ENCODE measurements at regions not wholly inside any gene's neighbourhood (a gene's known extent, or its start where the extent isn't known, plus 50 kb on each side); places are given as distances from the start of the nearest gene placed in this dataset.

DNA sequence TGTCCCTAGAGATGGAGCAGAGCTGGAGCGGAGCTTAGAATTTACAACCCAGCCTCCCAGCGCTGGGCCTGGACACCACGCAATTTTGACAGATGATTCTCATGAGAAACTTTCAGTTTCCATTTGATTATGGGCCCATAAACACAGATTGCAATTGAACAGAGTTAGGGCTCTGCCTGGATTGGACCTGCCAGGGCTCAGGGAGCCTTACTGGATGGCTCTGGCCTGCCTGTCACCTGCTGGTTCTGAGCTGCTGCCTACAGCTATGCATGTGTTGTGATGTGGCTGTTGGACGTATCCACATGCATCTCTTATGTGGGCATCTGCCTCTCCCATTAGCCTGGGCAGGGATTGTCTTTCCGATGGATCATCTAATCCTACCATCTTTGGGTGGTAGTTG, 73.4 kb upstream of the SDK2 start:
- H3K36me3 Mint-ChIP-seq: no peaks in the 10 kb centered on the region
- H3K27me3 Mint-ChIP-seq (ENCODE audit: low read depth): peaks cover 42% of the 10 kb centered on the region
- H3K4me1 Mint-ChIP-seq: peaks cover 14% of the 10 kb centered on the region
- TF ChIP-seq, protein P1, sequence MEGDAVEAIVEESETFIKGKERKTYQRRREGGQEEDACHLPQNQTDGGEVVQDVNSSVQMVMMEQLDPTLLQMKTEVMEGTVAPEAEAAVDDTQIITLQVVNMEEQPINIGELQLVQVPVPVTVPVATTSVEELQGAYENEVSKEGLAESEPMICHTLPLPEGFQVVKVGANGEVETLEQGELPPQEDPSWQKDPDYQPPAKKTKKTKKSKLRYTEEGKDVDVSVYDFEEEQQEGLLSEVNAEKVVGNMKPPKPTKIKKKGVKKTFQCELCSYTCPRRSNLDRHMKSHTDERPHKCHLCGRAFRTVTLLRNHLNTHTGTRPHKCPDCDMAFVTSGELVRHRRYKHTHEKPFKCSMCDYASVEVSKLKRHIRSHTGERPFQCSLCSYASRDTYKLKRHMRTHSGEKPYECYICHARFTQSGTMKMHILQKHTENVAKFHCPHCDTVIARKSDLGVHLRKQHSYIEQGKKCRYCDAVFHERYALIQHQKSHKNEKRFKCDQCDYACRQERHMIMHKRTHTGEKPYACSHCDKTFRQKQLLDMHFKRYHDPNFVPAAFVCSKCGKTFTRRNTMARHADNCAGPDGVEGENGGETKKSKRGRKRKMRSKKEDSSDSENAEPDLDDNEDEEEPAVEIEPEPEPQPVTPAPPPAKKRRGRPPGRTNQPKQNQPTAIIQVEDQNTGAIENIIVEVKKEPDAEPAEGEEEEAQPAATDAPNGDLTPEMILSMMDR (IDR thresholded peaks at IDR 0.05; ENCODE audit: unreplicated experiment): no peak
- no peak overlapping the region for H3K4me3 Mint-ChIP-seq
- no peak for DNase-seq (ENCODE audit: low spot score in 2 of 2, unreplicated experiment in 2 of 2)
- no peak overlapping the region for H3K27ac Mint-ChIP-seq
- no peaks in the 10 kb centered on the region for H3K9me3 Mint-ChIP-seq

DNA sequence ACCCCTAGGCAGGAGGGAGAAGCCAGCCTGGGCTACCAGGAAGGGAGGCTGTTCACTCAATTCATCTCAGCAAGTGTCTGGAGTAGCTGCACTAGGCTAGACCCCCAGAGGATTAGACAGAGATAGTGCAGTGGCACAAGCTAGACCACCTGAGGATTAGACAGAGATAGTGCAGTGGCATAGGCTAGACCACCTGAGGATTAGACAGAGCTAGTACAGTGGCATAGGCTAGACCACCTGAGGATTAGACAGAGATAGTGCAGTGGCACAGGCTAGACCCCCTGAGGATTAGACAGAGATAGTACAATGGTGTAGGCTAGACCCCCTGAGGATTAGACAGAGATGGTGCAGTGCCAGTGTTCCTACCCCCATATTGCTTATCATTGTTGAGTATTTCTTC, 74.1 kb upstream of the SDK2 start:
- H3K4me3 Mint-ChIP-seq: no peak overlapping the region
- peaks cover 11% of the 10 kb centered on the region for H3K4me1 Mint-ChIP-seq
- DNase-seq (ENCODE audit: low spot score in 2 of 2, unreplicated experiment in 2 of 2): no peak
- peaks cover 36% of the 10 kb centered on the region for H3K27me3 Mint-ChIP-seq (ENCODE audit: low read depth)
- TF ChIP-seq, protein P1 (IDR thresholded peaks at IDR 0.05; ENCODE audit: unreplicated experiment): no peak
- no peak overlapping the region for H3K27ac Mint-ChIP-seq
- H3K9me3 Mint-ChIP-seq: no peaks in the 10 kb centered on the region
- H3K36me3 Mint-ChIP-seq: no peaks in the 10 kb centered on the region

DNA sequence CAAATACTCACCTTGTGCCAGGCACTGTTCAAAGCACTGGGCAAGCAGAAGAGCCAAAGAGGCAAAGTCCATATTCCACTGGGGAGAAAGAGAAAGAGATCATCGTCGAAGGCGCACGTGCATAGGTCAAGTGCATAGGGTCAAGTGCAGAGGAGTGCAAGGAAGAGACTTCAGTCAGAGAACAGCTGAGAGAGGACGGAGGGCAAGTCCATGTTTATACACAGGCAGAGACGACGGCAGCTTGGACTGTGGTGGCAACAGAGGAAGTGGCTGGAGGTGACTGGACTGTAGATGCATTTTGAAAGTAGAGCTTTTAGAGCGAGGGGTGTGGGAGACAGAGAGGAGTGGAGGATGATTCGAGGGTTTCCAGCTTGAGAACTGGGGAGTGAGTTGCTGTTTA, 74.7 kb upstream of the SDK2 start:
- Mint-ChIP-seq H3K4me3 (no peak overlapping the region), H3K27me3 (ENCODE audit: low read depth) (peaks cover 32% of the 10 kb centered on the region), H3K27ac (no peak overlapping the region), H3K36me3 (no peaks in the 10 kb centered on the region), H3K4me1 (peaks cover 10% of the 10 kb centered on the region), H3K9me3 (no peaks in the 10 kb centered on the region)
- no peak for DNase-seq (ENCODE audit: low spot score in 2 of 2, unreplicated experiment in 2 of 2)
- TF ChIP-seq, protein P1 (IDR thresholded peaks at IDR 0.05; ENCODE audit: unreplicated experiment): no peak

DNA sequence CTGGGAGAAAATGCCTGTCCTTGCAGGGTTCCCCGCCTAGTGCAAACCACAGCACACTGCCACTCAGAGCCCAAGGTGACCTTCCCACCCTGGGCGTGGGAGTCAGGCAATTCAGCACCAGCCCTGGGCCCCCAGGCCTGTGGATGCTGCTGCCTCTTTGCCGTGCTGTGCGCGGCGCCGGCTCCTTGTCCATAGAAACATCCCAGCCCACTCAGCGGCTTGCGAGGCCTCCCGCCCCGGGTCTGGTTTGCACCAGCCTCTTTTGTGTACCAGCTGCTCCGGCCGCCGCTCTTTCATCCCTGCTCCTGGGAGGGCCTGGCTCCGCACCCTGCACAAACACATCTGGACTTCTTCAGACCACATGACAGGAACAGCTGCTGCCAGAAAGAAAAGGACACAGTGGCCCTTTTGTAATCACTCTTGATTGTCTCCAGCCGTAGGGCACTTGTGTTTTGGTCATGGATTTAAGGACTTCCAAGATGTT, 75.4 kb upstream of the SDK2 start:
- TF ChIP-seq, protein P1 (IDR thresholded peaks at IDR 0.05; ENCODE audit: unreplicated experiment): no peak

DNA sequence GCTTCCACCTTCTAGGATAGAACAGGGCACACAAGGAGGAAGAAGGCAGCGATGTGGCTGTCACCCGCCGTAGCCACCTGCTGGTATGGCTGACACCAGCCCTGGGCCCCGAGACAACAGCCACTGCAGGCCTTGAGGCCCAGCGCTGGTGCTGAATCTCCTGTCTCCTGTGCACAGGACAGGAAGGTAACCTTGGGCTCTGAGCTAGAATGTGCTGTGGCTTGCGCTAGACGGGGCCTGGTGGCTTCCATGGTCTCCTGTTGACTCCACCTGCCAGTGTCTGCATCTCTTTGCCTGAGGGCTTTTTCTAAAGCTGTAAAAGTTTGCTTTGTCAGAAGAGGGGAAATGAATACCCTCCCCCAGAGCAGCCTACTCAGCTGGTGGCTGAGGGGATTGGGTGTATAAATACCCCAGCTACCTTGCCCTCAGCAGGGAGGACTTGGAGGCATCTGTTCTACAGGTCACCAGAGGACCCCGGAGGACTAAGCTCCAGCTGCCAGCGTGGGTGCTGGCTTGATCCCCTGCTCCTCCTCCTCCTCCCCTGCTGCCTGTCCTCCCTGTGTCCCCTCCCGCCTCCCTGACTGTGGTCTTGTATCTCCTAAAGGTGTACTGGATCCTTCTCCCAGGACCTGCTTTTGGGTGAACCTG, 76.1 kb upstream of the SDK2 start:
- H3K36me3 Mint-ChIP-seq: no peaks in the 10 kb centered on the region
- H3K27ac Mint-ChIP-seq: no peak overlapping the region
- H3K4me3 Mint-ChIP-seq: no peak overlapping the region
- peaks cover 28% of the 10 kb centered on the region for H3K27me3 Mint-ChIP-seq (ENCODE audit: low read depth)
- TF ChIP-seq, protein P1 (IDR thresholded peaks at IDR 0.05; ENCODE audit: unreplicated experiment): no peak
- no peak for DNase-seq (ENCODE audit: low spot score in 2 of 2, unreplicated experiment in 2 of 2)
- H3K9me3 Mint-ChIP-seq: no peaks in the 10 kb centered on the region
- H3K4me1 Mint-ChIP-seq: peaks cover 10% of the 10 kb centered on the region

More for the DNA sequence above, 75.4 kb upstream of the SDK2 start:
- peaks cover 30% of the 10 kb centered on the region for H3K27me3 Mint-ChIP-seq (ENCODE audit: low read depth)
- H3K9me3 Mint-ChIP-seq: no peaks in the 10 kb centered on the region
- H3K4me3 Mint-ChIP-seq: no peak overlapping the region
- no peak for DNase-seq (ENCODE audit: low spot score in 2 of 2, unreplicated experiment in 2 of 2)
- no peaks in the 10 kb centered on the region for H3K36me3 Mint-ChIP-seq
- H3K4me1 Mint-ChIP-seq: peaks cover 10% of the 10 kb centered on the region
- H3K27ac Mint-ChIP-seq: no peak overlapping the region
